Left ventricle myocardium inferior (tissue), 1 donor: ENCODE measurements at regions not wholly inside any gene's neighbourhood (a gene's known extent, or its start where the extent isn't known, plus 50 kb on each side); places are given as distances from the start of the nearest gene placed in this dataset.

Experiments
- DNase-seq: peaks from one replicate; pipeline ENCODE4 v3.0.0-alpha.2; 2020
- H3K27ac ChIP-seq: fragments of 200-600 bp; replicated peaks from 2 replicates; pipeline ENCODE4 v1.8.0; 2021
- H3K27me3 ChIP-seq: fragments of 200-600 bp; 2 replicates; pipeline ENCODE4 v1.8.0; 2021; ENCODE audit warnings: low read depth
- H3K36me3 ChIP-seq: fragments of 200-600 bp; 2 replicates; pipeline ENCODE4 v1.8.0; 2021
- H3K4me1 ChIP-seq: fragments of 200-600 bp; 2 replicates; pipeline ENCODE4 v1.8.0; 2021
- H3K4me3 ChIP-seq: fragments of 200-600 bp; 2 replicates; pipeline ENCODE4 v1.8.0; 2021; ENCODE audit warnings: mild to moderate bottlenecking, moderate library complexity
- H3K9me3 ChIP-seq: fragments of 200-600 bp; replicated peaks from 2 replicates; pipeline ENCODE4 v1.8.0; 2021
- CTCF ChIP-seq: fragments of 200-600 bp; IDR thresholded peaks from 2 replicates; pipeline ENCODE4 v1.8.0; 2021; ENCODE audit warnings: antibody characterized with exemption, mild to moderate bottlenecking, borderline replicate concordance
- intact Hi-C: fragments of 100-400 bp; cut with micrococcal nuclease; formaldehyde crosslinking; loops from one replicate; pipeline ENCODE4 v1.11.0; 2022
- donor health status: DM: no; HTN: yes; CAD: no; lungs with severe emphysema.

- H3K9me3 ChIP-seq = no peaks in the 10 kb centered on the region
- H3K27me3 ChIP-seq = no peaks in the 10 kb centered on the region
- H3K4me1 ChIP-seq = peaks cover 29% of the 10 kb centered on the region
- DNase-seq = no peak
- no peaks in the 10 kb centered on the region for H3K36me3 ChIP-seq
- H3K27ac ChIP-seq = no peak overlapping the region
- no peak for TF ChIP-seq CTCF
- intact Hi-C loops = no loop called here
- no peak overlapping the region for H3K4me3 ChIP-seq
Observed at GRCh38 chr13:21825801-21826200, 154.9 kb downstream of the FGF9 start.

DNA sequence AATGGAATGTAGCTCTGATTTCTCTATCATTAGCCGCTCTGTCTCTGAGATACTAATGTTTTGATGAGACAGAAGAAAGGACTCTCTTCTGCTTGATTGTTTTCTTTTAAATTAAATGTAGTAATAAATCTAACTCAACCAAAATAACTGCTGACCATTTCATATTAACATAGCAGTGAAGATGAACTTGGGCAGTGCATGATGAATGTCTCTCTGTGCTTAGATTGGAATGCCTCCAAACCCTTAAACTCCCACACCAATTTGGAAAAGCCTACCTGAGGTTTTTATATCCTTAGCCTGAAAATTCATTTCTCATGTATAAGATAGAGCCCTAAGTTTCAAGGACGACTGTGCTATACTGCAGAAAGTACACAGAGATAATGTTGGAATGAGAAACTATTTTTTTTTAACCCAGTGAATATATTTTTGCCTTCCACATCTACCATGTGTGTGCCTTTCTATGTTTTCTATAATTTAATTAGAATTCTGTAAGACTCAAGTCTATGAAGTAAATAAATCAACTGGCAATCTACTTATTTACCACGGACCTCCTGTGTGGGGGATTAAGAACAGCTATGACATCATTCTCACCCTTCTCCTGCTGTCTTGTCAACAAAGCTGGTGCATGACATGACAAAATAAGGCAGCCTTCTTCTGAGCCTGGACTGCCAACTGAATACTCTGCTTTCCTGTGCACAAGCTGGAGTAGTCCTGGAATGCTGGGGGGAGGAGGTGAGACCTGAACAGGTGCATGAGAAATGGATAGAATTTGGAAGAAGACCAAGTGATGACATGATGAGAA is 155.5 kb downstream of the FGF9 start:
- intact Hi-C loops = no loop called here
- H3K27me3 ChIP-seq = no peaks in the 10 kb centered on the region
- no peak overlapping the region for H3K4me3 ChIP-seq
- H3K4me1 ChIP-seq = peaks cover 29% of the 10 kb centered on the region
- DNase-seq = no peak
- H3K9me3 ChIP-seq = no peaks in the 10 kb centered on the region
- no peaks in the 10 kb centered on the region for H3K36me3 ChIP-seq
- no peak overlapping the region for H3K27ac ChIP-seq
- no peak for TF ChIP-seq CTCF

- H3K27ac ChIP-seq = no peak overlapping the region
- H3K9me3 ChIP-seq = no peaks in the 10 kb centered on the region
- TF ChIP-seq CTCF = no peak
- H3K36me3 ChIP-seq = no peaks in the 10 kb centered on the region
- peaks cover 2% of the 10 kb centered on the region for H3K4me1 ChIP-seq
- no peak for DNase-seq
- no peaks in the 10 kb centered on the region for H3K27me3 ChIP-seq
- H3K4me3 ChIP-seq = no peak overlapping the region
- intact Hi-C loops = no loop called here
Observed at GRCh38 chr13:21831654-21832324, 160.9 kb downstream of the FGF9 start.

- no peaks in the 10 kb centered on the region for H3K36me3 ChIP-seq
- H3K4me3 ChIP-seq = no peak overlapping the region
- no peak overlapping the region for H3K27ac ChIP-seq
- no peaks in the 10 kb centered on the region for H3K9me3 ChIP-seq
- H3K27me3 ChIP-seq = no peaks in the 10 kb centered on the region
- no peak for DNase-seq
- intact Hi-C loops = no loop called here
- TF ChIP-seq CTCF = no peak
- no peaks in the 10 kb centered on the region for H3K4me1 ChIP-seq
Observed at GRCh38 chr13:21833921-21834320, 163.0 kb downstream of the FGF9 start.

GRCh38 chr13:21834521-21834920 is 163.6 kb downstream of the FGF9 start:
- TF ChIP-seq CTCF = no peak
- intact Hi-C loops = no loop called here
- Histone ChIP-seq H3K4me1 (no peaks in the 10 kb centered on the region), H3K27ac (no peak overlapping the region), H3K27me3 (no peaks in the 10 kb centered on the region), H3K4me3 (no peak overlapping the region), H3K36me3 (no peaks in the 10 kb centered on the region), H3K9me3 (no peaks in the 10 kb centered on the region)
- no peak for DNase-seq
